ENCODE measurements at regions not wholly inside any gene's neighbourhood (a gene's known extent, or its start where the extent isn't known, plus 50 kb on each side); places are given as distances from the start of the nearest gene placed in this dataset.

DNA sequence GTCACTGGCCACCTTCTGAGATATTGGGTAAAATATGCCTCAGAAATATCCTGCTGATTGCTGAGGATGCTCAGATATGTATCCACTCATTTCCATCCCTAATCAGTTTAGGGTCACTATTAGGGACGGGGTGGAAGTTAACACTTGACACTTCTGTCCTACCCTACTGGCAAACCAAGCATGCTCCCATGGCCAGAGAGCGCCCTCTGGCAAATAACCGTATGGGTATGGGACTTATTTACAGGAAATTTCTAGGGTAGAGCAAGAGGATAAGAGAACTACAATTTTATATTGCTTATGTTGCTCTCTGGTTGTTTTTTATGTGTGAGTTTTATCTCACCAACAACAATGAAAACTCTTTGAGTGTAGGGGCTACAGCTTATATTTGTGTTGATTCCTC lies 86.8 kb upstream of the TSPAN7 start:
- TF ChIP-seq JUN (IDR thresholded peaks at IDR 0.05; ENCODE audit: borderline replicate concordance, insufficient read depth, insufficient read length, low read depth) (no peak), FOS (IDR thresholded peaks at IDR 0.05; ENCODE audit: borderline replicate concordance, insufficient read depth, low read length) (no peak), POLR2A (IDR thresholded peaks at IDR 0.05; ENCODE audit: low read depth, low read length) (no peak), MYC (IDR thresholded peaks at IDR 0.05; ENCODE audit: low read depth, low read length) (no peak)
- H3K79me2 ChIP-seq (ENCODE audit: control insufficient read depth, insufficient read depth, low read length), result no peaks in the 10 kb centered on the region
- H3K9me1 ChIP-seq (replicated peaks; ENCODE audit: control insufficient read depth, extremely low read depth, insufficient read depth, low read length), result no peaks in the 10 kb centered on the region
- no peaks in the 10 kb centered on the region for H4K20me1 ChIP-seq (replicated peaks; ENCODE audit: control insufficient read depth, extremely low read depth, insufficient read depth, low read length)
- no peak overlapping the region for H3K4me3 ChIP-seq (replicated peaks in 1 of 3; ENCODE audit: insufficient read depth in 1 of 3, low read depth in 1 of 3, low read length in 3 of 3)
- CTCF ChIA-PET, result no interaction called here
- no peaks in the 10 kb centered on the region for H3K36me3 ChIP-seq (ENCODE audit: control insufficient read depth in 2 of 2, extremely low read depth in 1 of 2, insufficient read depth in 2 of 2, low read length in 2 of 2)
- H3K27ac ChIP-seq (ENCODE audit: insufficient read depth, low read depth, low read length), result no peak overlapping the region
- intact Hi-C loops (cut with micrococcal nuclease), result no loop called here
- H3K27me3 ChIP-seq (ENCODE audit: control insufficient read depth in 2 of 2, insufficient read depth in 2 of 2, low read length in 2 of 2), result no peaks in the 10 kb centered on the region
- POLR2A ChIA-PET, result no interaction called here
- no TSS peak for BruUV-seq (replicated peaks)
- H3K9ac ChIP-seq (replicated peaks; ENCODE audit: extremely low read depth, insufficient read depth, low read length), result no peak overlapping the region
- no peak overlapping the region for H3K4me2 ChIP-seq (ENCODE audit: insufficient read depth, low read length)
- no peak for DNase-seq (ENCODE audit: low read depth, low spot score)
- dilution Hi-C loops (cut with MboI; ENCODE audit: extremely low pct_ligation_motif_present, low sequenced_read_pairs), result no loop called here
- no peak for FAIRE-seq
- H3K4me1 ChIP-seq (ENCODE audit: control insufficient read depth, extremely low read depth, insufficient read depth, low read length), result no peaks in the 10 kb centered on the region
- no peak overlapping the region for H2AFZ ChIP-seq (ENCODE audit: low read depth, low read length)
- H3K9me3 ChIP-seq (replicated peaks; ENCODE audit: control insufficient read depth, insufficient read depth, low read length), result no peaks in the 10 kb centered on the region

DNA sequence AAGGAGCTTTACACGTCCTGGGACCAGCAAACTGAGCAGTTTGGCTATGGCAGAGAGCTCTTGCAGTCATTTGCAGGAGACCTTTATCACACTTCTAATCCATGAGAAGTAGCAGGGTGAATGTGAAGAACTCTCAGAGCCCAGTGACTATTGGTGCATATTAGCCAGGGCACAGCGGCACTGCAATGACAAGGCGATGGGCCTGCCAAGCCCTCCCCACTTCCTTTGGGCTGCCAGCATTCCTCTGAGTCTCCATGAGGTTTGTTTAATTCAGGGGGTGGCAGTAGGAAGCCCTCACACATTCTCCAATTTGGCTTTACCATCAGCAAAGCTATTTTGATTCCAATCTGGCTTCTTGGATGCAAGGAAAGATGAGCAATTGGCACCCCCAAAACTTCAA lies 79.2 kb upstream of the TSPAN7 start:
- H3K4me3 ChIP-seq (replicated peaks in 1 of 3; ENCODE audit: insufficient read depth in 1 of 3, low read depth in 1 of 3, low read length in 3 of 3), result no peak overlapping the region
- no peaks in the 10 kb centered on the region for H3K9me3 ChIP-seq (replicated peaks; ENCODE audit: control insufficient read depth, insufficient read depth, low read length)
- no peak overlapping the region for H3K9ac ChIP-seq (replicated peaks; ENCODE audit: extremely low read depth, insufficient read depth, low read length)
- H3K79me2 ChIP-seq (ENCODE audit: control insufficient read depth, insufficient read depth, low read length), result no peaks in the 10 kb centered on the region
- no peaks in the 10 kb centered on the region for H3K4me1 ChIP-seq (ENCODE audit: control insufficient read depth, extremely low read depth, insufficient read depth, low read length)
- peak; percentile 47 for FAIRE-seq
- no peaks in the 10 kb centered on the region for H3K9me1 ChIP-seq (replicated peaks; ENCODE audit: control insufficient read depth, extremely low read depth, insufficient read depth, low read length)
- no peak overlapping the region for H3K27ac ChIP-seq (ENCODE audit: insufficient read depth, low read depth, low read length)
- BruUV-seq (replicated peaks), result no TSS peak
- DNase-seq (ENCODE audit: low read depth, low spot score), result no peak
- TF ChIP-seq, protein P1, sequence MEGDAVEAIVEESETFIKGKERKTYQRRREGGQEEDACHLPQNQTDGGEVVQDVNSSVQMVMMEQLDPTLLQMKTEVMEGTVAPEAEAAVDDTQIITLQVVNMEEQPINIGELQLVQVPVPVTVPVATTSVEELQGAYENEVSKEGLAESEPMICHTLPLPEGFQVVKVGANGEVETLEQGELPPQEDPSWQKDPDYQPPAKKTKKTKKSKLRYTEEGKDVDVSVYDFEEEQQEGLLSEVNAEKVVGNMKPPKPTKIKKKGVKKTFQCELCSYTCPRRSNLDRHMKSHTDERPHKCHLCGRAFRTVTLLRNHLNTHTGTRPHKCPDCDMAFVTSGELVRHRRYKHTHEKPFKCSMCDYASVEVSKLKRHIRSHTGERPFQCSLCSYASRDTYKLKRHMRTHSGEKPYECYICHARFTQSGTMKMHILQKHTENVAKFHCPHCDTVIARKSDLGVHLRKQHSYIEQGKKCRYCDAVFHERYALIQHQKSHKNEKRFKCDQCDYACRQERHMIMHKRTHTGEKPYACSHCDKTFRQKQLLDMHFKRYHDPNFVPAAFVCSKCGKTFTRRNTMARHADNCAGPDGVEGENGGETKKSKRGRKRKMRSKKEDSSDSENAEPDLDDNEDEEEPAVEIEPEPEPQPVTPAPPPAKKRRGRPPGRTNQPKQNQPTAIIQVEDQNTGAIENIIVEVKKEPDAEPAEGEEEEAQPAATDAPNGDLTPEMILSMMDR (IDR thresholded peaks at IDR 0.05; ENCODE audit: extremely low read depth in 1 of 2, insufficient read depth in 1 of 2, low read depth in 1 of 2, low read length in 2 of 2), result no peak
- TF ChIP-seq GATA2 (IDR thresholded peaks at IDR 0.05; ENCODE audit: insufficient read depth, insufficient read length, low read depth, low read length), result no peak
- no peak for TF ChIP-seq POLR2A (IDR thresholded peaks at IDR 0.05; ENCODE audit: low read depth, low read length)
- TF ChIP-seq JUN (IDR thresholded peaks at IDR 0.05; ENCODE audit: borderline replicate concordance, insufficient read depth, insufficient read length, low read depth), result no peak
- no peak for TF ChIP-seq EZH2 (IDR thresholded peaks at IDR 0.05; ENCODE audit: borderline replicate concordance, low read depth, low read length, severe bottlenecking)
- no peak for TF ChIP-seq POLR2AphosphoS5 (IDR thresholded peaks at IDR 0.05; ENCODE audit: insufficient read depth, low read depth, low read length)
- no peak for TF ChIP-seq MYC (IDR thresholded peaks at IDR 0.05; ENCODE audit: low read depth, low read length)
- no peak for TF ChIP-seq FOS (IDR thresholded peaks at IDR 0.05; ENCODE audit: borderline replicate concordance, insufficient read depth, low read length)
- TF ChIP-seq, protein P2, sequence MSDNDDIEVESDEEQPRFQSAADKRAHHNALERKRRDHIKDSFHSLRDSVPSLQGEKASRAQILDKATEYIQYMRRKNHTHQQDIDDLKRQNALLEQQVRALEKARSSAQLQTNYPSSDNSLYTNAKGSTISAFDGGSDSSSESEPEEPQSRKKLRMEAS (IDR thresholded peaks at IDR 0.05; ENCODE audit: insufficient read depth, insufficient read length), result no peak
- POLR2A ChIA-PET, result no interaction called here
- H3K36me3 ChIP-seq (ENCODE audit: control insufficient read depth in 2 of 2, extremely low read depth in 1 of 2, insufficient read depth in 2 of 2, low read length in 2 of 2), result no peaks in the 10 kb centered on the region
- H3K27me3 ChIP-seq (ENCODE audit: control insufficient read depth in 2 of 2, insufficient read depth in 2 of 2, low read length in 2 of 2), result no peaks in the 10 kb centered on the region
- no peak overlapping the region for H3K4me2 ChIP-seq (ENCODE audit: insufficient read depth, low read length)
- CTCF ChIA-PET, result no interaction called here
- no peaks in the 10 kb centered on the region for H4K20me1 ChIP-seq (replicated peaks; ENCODE audit: control insufficient read depth, extremely low read depth, insufficient read depth, low read length)
- intact Hi-C loops (cut with micrococcal nuclease) (no loop called here), dilution Hi-C loops (cut with MboI; ENCODE audit: extremely low pct_ligation_motif_present, low sequenced_read_pairs) (no loop called here)
- no peak overlapping the region for H2AFZ ChIP-seq (ENCODE audit: low read depth, low read length)
